GM19452 (cell line): ENCODE measurements at regions not wholly inside any gene's neighbourhood (a gene's known extent, or its start where the extent isn't known, plus 50 kb on each side); places are given as distances from the start of the nearest gene placed in this dataset.

ENCODE experiments used
- ATAC-seq: cut with Tn5 transposase; IDR thresholded peaks from one replicate; pipeline ENCODE4 v1.9.1; 2021; ENCODE audit not compliant: unreplicated experiment

DNA sequence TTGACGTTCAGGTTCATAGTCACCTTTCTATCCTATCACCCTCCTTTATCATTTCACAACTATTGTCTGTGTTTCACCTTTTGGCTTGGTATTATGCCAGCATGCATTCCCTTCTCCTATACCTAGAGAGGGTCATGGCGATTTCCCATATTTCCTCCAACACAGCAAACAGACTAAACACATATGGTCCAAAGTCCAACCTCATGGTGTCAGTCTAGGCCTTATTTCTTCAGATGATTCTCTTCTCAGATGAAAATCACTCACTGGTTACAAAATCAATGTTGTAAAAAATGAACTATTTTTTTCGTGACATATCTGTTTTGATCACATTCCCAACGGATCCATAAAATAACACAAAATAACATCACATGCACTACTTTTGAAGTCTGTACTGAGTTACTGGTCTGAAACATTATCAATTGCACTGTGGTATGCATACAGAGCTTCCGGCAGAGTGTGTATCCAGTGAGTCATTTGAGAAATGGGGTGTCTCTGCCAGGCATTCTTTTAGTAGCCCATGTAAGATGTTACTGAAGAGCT is 204.8 kb upstream of the GALNT5 start:
- ATAC-seq = no peak

- no peak for ATAC-seq
Measured at GRCh38 chr2:157053876-157054275, 203.6 kb upstream of the GALNT5 start.

DNA sequence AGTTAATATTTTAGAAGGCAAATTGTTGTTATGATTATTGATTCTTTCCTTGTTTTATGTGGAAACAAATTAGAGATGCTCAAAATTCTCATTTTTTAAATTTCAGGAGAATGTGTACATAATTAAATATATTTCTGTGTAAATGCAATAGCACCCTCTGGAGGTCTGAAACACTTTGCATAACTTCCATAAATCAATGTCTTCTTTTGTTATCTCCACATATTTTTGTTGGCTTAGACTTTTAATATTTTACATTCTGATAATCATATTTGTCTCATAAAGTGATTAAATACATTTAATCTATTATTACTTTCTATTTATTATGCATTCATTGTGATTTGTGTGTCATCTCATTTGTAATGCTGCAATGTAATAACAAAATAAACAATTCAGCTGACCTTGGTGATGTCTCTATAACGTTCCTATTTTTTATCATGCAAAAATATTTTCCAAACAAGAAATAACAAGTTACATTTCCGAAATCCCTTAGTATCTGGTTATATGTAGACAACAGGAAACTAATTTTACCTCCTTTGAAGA is 201.8 kb upstream of the GALNT5 start:
- no peak for ATAC-seq

GRCh38 chr2:157056200-157056676 is 201.3 kb upstream of the GALNT5 start:
- no peak for ATAC-seq

DNA sequence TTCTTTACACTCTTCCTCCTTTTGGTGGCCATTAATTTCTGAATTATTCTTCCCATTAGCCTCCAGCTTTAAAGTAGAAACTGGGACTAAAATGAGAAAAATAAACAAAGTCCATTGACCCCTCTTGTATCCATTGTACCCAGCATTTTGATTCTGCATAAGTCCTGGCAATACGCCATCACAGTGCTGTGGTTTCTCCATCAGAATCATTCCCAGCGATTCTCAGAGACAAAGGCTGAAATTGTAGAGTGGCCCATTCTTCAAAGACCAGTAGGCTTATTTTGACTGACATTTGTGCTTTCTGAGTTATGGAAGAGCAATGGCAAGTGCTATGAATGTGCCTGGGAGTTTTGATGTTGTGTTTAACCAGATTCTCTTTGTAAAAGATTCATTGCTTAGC is 199.3 kb upstream of the GALNT5 start:
- ATAC-seq = no peak

GRCh38 chr2:157059036-157059435 is 198.5 kb upstream of the GALNT5 start:
- ATAC-seq = no peak

GRCh38 chr2:157061799-157062198 is 195.7 kb upstream of the GALNT5 start:
- peak; percentile 85 for ATAC-seq

- ATAC-seq = no peak
Measured at GRCh38 chr2:157067562-157067961, 189.9 kb upstream of the GALNT5 start.

GRCh38 chr2:157068237-157068636 is 189.3 kb upstream of the GALNT5 start:
- no peak for ATAC-seq

- ATAC-seq = no peak
Measured at GRCh38 chr2:157075924-157076323, 181.6 kb upstream of the GALNT5 start.

GRCh38 chr2:157076526-157077161 is 180.9 kb upstream of the GALNT5 start:
- ATAC-seq = peak; percentile 44

- ATAC-seq = no peak
Measured at GRCh38 chr2:157077753-157078350, 179.7 kb upstream of the GALNT5 start.

- no peak for ATAC-seq
Measured at GRCh38 chr2:157082950-157083349, 174.6 kb upstream of the GALNT5 start.

DNA sequence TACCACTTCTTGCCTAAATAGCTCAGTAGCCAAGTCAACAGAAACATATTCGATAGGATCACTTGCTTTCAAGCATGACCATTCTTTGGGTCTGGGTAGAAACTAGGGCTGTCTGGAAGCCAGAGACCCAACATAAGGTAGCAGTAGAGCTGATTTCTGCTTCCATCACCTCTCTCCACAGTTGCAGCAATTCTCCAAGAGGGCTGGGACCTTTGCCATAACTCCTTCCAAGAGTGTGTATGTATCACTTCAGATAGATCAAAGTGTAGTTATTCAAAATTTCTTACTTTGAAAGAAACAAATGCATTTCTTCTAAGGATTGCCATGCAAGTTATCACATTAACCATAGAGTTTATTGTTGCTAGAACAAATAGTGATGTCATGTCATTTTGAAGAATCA is 172.0 kb upstream of the GALNT5 start:
- no peak for ATAC-seq

- no peak for ATAC-seq
Measured at GRCh38 chr2:157087373-157088002, 170.0 kb upstream of the GALNT5 start.

DNA sequence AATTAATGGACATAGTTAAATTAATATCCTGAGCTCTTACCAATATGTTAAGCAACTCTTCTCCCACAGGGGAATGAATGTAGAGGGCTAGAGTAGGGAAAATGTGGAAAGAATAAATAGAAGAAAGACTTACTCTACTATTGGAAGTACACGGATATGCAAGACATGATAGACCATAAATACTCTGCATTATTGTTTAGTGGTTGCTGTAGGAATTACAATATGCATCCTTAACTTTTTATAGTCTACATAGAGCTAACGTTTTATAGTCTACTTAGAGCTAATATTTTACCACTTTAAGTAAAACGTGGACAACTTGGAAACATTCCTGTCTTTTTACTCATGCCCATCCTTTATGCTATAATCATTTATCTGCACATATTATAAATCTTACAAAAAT is 163.8 kb upstream of the GALNT5 start:
- no peak for ATAC-seq

GRCh38 chr2:157105372-157105771 is 152.1 kb upstream of the GALNT5 start:
- ATAC-seq = no peak

- no peak for ATAC-seq
Measured at GRCh38 chr2:157106950-157107349, 150.6 kb upstream of the GALNT5 start.

GRCh38 chr2:157107460-157107859 is 150.0 kb upstream of the GALNT5 start:
- ATAC-seq = no peak

DNA sequence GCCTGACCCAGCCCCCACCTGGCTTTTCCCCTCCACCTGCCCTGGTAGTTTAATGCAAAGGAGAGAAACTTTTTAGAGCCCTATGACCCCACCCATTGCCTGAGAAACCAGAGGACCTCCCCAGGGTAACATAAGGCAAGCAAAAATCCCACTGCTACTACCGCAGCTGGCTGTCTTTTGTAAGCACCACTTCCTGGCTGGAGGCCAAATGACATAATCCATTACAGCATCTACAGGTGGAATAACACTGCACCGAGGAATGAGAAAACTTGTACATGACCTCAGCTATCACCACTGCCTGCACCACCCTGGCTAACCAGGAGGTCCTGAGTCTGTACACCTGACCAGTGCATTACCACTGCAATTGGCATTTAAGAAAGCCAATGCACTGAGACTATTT is 149.6 kb upstream of the GALNT5 start:
- ATAC-seq = no peak

DNA sequence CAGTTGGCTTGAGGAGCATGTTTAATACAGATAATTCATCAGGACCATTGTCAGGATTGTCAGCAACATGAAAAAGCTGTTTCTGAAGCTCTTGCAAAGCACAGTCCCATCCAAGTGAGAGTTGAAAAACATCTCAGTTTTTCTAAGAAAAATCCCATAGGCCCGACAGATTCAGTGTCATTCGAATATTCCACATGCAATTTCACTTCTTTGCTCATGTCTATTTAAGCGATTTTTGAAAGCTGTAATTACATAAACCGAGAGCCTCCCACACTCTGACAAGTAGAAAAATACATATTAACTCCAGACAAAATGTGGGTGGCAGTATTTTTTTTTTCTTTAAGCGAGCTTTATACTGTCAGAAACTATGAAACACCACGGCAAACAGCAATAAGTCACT is 134.7 kb upstream of the GALNT5 start:
- ATAC-seq = no peak

DNA sequence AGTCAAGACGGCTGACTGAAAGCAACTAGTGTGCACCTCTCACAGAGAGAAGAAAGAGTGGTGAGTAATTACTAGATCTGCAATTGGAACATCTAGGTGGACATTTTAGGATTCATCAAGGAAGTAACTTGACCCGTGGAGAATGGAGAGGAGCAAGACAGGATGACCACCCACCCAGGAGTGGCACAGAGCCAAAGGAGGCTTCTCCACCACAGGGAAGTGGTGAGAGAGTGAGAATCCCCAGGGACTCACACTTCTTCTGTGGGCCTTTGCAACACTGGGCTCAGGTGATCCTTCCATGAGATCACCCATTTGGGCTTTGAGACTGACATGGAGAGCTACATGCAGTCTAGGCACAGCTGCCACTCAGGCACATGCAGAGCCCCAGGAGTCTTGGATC is 132.8 kb upstream of the GALNT5 start:
- ATAC-seq = no peak
